ENCODE measurements at regions not wholly inside any gene's neighbourhood (a gene's known extent, or its start where the extent isn't known, plus 50 kb on each side); places are given as distances from the start of the nearest gene placed in this dataset.

DNA sequence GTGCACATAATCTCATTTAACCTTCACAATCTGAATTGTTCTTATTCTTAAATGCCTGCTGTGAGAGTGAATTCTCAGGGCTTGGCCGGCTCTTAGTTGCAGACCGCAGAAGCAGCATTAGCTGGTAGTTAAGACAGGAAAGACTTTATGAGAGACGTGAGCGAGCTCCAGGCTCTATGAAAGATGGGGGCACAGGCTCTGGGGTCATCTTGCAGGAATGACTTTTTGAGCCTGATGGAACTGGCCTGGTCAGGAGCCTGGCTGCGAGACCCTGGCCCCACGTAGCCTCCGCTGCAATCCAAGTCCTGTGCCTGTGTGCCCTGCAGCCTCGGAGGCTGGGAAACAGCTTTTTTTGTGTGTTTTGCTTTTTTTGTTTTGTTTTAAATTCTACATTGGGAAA is 958.8 kb upstream of the ZNF722 start:
- H3K27ac ChIP-seq = no peak overlapping the region
- TF ChIP-seq ZFX (IDR thresholded peaks at IDR 0.05; ENCODE audit: borderline replicate concordance) = no peak
- TF ChIP-seq, protein P1, sequence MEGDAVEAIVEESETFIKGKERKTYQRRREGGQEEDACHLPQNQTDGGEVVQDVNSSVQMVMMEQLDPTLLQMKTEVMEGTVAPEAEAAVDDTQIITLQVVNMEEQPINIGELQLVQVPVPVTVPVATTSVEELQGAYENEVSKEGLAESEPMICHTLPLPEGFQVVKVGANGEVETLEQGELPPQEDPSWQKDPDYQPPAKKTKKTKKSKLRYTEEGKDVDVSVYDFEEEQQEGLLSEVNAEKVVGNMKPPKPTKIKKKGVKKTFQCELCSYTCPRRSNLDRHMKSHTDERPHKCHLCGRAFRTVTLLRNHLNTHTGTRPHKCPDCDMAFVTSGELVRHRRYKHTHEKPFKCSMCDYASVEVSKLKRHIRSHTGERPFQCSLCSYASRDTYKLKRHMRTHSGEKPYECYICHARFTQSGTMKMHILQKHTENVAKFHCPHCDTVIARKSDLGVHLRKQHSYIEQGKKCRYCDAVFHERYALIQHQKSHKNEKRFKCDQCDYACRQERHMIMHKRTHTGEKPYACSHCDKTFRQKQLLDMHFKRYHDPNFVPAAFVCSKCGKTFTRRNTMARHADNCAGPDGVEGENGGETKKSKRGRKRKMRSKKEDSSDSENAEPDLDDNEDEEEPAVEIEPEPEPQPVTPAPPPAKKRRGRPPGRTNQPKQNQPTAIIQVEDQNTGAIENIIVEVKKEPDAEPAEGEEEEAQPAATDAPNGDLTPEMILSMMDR (IDR thresholded peaks at IDR 0.05) = no peak

DNA sequence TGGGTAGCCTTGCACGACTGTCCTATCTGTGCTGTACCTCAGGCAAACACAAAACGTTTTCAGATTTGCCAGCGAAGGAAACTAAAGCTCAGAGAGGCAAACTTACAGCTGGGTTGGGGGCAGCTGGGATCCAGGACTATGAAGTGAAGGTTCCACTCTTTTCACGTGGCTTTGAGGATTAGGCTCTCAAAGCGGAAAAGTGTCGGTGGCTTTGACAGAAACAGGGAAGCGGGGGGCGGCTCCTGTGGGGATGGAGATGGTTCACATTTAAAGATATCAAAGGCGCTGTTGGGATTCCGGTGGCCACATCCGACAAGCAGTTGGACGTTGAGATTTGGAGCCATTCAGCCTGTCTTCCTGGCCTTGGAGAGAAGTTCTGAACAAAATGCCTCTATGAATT is 958.3 kb upstream of the ZNF722 start:
- TF ChIP-seq, protein P1 (IDR thresholded peaks at IDR 0.05) = no peak
- TF ChIP-seq ZFX (IDR thresholded peaks at IDR 0.05; ENCODE audit: borderline replicate concordance) = no peak

DNA sequence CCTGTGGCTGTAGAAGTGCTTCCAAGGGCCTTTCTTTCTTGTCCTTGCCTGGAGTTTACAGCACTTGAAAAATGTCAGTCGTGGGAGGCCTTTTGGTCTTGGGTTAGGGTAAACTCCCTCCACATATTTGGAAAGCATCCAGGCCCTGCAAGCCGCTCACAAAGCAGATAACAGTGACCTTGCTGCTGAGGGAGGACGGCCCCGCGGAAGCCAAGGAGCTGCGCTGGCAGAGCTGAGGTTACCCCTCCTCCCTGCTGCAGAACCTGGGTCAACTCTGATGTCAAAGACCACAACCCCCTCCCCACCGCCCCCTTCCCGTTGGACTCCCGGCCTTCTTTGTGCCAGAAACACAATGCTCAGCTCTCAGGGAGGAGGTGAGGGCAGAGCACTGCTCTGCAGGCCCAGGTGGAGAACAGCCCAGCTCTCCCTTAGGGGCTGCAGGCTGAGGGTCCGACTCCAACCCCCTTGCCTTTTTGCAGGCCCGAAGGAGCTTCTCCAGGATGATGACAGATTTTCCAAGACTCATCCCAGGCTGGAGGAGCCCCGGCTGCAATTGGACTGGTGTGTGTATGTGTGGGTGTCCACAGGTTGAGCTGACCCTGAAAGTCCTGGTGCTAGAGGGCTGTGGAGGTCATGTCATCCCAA is 957.6 kb upstream of the ZNF722 start:
- H3K27ac ChIP-seq = no peak overlapping the region
- no peak for TF ChIP-seq ZFX (IDR thresholded peaks at IDR 0.05; ENCODE audit: borderline replicate concordance)
- TF ChIP-seq, protein P1 (IDR thresholded peaks at IDR 0.05) = no peak

More for the DNA sequence above, 958.3 kb upstream of the ZNF722 start:
- H3K27ac ChIP-seq = no peak overlapping the region

DNA sequence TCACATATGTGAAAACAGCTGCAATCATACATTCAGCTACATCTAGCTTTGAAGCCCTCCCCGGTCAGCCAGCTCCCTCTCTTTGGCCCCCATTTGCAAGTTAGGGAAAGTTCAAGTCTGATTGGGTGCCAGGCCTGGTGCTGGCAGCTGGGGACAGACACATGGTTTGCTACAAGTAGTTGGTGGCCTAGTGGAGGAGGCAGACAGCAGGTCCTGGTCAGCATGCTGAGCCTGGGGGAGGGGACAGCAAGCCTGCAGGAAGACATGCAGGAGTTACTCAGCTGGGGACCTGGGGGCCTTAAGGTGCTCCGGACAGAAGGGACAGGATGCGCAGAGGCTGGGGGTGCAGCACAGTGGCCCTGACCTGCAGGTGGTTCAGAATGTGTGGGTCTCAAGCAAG is 956.9 kb upstream of the ZNF722 start:
- TF ChIP-seq ZFX (IDR thresholded peaks at IDR 0.05; ENCODE audit: borderline replicate concordance) = no peak
- TF ChIP-seq, protein P1 (IDR thresholded peaks at IDR 0.05) = no peak
- H3K27ac ChIP-seq = no peak overlapping the region

DNA sequence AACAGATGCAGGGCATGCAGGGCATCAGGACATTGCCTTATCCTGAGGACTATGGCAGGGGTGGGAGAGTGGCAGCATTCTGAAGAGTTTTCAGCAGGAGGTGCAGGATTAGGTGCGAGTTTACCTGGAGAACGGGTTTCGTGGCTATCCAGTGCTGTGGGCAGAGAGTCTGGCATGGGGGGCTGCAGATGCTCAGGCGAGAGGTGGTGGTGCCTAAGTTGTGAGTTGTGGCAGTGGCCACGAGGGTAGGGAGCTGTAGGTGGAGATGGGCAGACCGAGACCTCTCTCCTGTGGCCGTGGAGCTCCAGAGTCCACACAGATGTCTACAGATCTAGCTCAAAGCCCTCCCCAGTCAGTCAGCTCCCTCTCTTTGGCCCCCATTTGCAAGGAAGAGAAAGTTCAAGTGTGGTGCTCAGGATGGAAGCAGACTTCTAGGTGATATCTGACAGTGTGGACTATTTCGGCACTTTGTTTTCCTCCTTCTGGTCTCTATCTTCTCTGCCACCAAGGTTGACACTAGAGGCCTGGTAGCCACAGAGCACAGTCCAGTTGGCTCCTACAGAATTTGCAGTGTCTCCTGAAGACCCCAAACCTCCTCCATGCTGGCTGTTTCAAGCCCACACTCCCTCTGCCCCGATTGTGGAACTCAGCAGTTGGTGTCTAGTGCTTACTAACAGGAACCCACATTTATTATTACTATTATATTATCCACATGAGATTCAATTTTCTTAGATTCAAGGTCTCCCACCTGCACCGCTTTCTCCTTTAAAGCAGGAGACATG is 955.7 kb upstream of the ZNF722 start:
- H3K27ac ChIP-seq = no peak overlapping the region
- TF ChIP-seq ZFX (IDR thresholded peaks at IDR 0.05; ENCODE audit: borderline replicate concordance) = no peak
- TF ChIP-seq, protein P1 (IDR thresholded peaks at IDR 0.05) = no peak

DNA sequence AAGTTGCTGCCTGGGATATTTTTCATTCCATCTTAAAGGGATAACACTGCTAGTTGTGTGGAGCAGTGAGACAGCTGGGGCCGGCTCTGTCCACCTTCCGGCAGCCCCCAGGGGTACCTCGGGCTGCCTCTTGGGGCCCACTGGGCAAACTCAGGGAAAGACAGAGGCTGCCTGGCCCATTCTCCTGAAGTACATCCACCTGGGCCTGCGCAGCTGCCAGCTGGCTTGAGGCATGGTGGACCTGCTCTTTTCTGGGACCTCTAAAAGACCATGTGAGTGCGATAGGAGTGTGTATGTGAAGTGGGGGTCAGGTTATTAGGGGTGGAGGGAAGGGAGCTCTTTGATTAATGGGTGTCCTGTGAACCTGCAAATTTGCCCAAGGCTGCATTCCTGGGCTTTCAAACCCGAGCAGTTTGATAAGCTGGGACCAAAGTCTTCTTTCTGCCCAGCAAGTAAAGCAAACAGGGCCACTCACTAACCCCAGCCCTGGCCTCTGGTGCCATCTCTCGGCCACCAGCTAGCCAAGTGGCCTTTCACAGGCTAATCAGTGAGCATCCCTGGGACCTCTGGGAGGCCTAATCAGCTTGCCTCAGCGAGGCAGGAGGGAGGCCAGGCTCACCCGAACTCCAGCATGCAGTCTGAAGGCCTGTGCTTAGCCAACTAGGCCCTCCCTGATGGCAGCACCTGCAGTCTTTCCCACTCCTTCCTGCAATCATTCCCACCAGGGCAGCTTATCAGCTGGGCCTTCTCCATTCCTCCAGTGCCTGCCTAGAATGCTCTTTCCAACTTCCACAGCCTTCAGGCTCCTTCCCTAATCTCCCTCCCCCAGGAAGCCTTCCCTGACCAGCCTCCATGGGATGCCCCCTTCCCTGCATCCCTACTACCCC is 954.7 kb upstream of the ZNF722 start:
- no peak for TF ChIP-seq ZFX (IDR thresholded peaks at IDR 0.05; ENCODE audit: borderline replicate concordance)
- TF ChIP-seq, protein P1 (IDR thresholded peaks at IDR 0.05) = no peak
- H3K27ac ChIP-seq = no peak overlapping the region

All from 22Rv1 (cell line).